H1 (cell line): ENCODE measurements at regions not wholly inside any gene's neighbourhood (a gene's known extent, or its start where the extent isn't known, plus 50 kb on each side); places are given as distances from the start of the nearest gene placed in this dataset.

Source experiments
- GABPA ChIP-seq: IDR thresholded peaks from 2 replicates; pipeline ENCODE4 v1.6.1; 2011; ENCODE audit warnings: mild to moderate bottlenecking, low read length, moderate library complexity, borderline replicate concordance; ENCODE audit not compliant: insufficient read depth
- KDM1A ChIP-seq: fragments of 200-600, 300-600 bp; sonication (generic); IDR thresholded peaks from 2 replicates; pipeline ENCODE4 v1.7.1; 2016; ENCODE audit warnings: mild to moderate bottlenecking, low read length, borderline replicate concordance
- KDM4A ChIP-seq: IDR thresholded peaks from one replicate; pipeline ENCODE4 v1.7.1; 2012; ENCODE audit warnings: low read depth, mild to moderate bottlenecking, moderate library complexity, low read length, inconsistent platforms; ENCODE audit not compliant: severe bottlenecking
- TF ChIP-seq, protein P1 (sequence below): IDR thresholded peaks from 2 replicates; pipeline ENCODE4 v1.6.1; 2012; ENCODE audit warnings: inconsistent platforms

DNA sequence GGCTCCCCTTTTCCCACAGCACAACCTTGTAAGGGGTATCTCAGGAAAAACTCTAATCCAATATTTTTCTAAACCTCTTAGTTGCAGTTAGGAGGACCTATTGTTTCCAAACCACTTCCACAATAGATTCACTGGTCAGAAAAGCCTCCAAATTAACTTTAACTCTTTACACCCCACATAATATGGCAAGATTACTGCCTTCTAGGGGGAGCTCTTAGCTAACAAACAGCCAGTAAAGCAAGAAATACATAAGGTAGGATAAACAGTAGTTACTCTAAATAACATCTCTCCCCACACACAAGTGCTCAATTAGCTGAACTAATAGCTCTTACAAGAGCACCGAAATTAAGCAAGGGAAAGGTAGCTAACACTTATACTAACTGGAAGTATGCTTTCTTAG is 192.1 kb upstream of the KIF2B start (continued):
- TF ChIP-seq KDM4A (no peak), KDM1A (peak; percentile 98), GABPA (no peak)
- TF ChIP-seq, protein P1, sequence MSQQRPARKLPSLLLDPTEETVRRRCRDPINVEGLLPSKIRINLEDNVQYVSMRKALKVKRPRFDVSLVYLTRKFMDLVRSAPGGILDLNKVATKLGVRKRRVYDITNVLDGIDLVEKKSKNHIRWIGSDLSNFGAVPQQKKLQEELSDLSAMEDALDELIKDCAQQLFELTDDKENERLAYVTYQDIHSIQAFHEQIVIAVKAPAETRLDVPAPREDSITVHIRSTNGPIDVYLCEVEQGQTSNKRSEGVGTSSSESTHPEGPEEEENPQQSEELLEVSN, result no peak
